H54 (cell line): ENCODE measurements at regions not wholly inside any gene's neighbourhood (a gene's known extent, or its start where the extent isn't known, plus 50 kb on each side); places are given as distances from the start of the nearest gene placed in this dataset.
"Not testable (repeated sequence)": the region's sequence is repeated elsewhere in the genome, so short reads cannot be mapped to it uniquely, and the experiment has no call there.

ENCODE experiments used
- DNase-seq: peaks from one replicate; pipeline ENCODE4 v3.0.0; 2011; ENCODE audit warnings: low spot score, mixed read lengths; ENCODE audit not compliant: insufficient read length
- FAIRE-seq: peaks from 3 replicates; lab custom pipeline; 2011; peaks lifted over from hg19 to GRCh38; lab: Jason Lieb, UNC
- POLR2A ChIP-seq: IDR thresholded peaks from 2 replicates; pipeline ENCODE4 v1.6.1; 2011; ENCODE audit warnings: low read depth, mild to moderate bottlenecking, low read length

- FAIRE-seq (no peak), DNase-seq (no peak)
- no peak for TF ChIP-seq POLR2A
Observed at GRCh38 chr3:153897025-153897723, 224.0 kb upstream of the ARHGEF26 start.

- FAIRE-seq: no peak
- no peak for TF ChIP-seq POLR2A
- DNase-seq: no peak
Observed at GRCh38 chr3:153897842-153898241, 223.3 kb upstream of the ARHGEF26 start.

GRCh38 chr3:153901152-153901551 is 220.0 kb upstream of the ARHGEF26 start:
- FAIRE-seq (peak; percentile 66), DNase-seq (no peak)
- no peak for TF ChIP-seq POLR2A

GRCh38 chr3:153901991-153902390 is 219.2 kb upstream of the ARHGEF26 start:
- no peak for DNase-seq
- no peak for TF ChIP-seq POLR2A
- FAIRE-seq: no peak

GRCh38 chr3:153903430-153903829 is 217.8 kb upstream of the ARHGEF26 start:
- no peak for DNase-seq
- no peak for FAIRE-seq
- no peak for TF ChIP-seq POLR2A

GRCh38 chr3:153906366-153906765 is 214.8 kb upstream of the ARHGEF26 start:
- FAIRE-seq (no peak), DNase-seq (no peak)
- TF ChIP-seq POLR2A: no peak

- DNase-seq: no peak
- no peak for FAIRE-seq
Observed at GRCh38 chr3:153910387-153910786, 210.8 kb upstream of the ARHGEF26 start.

GRCh38 chr3:153911116-153911515 is 210.1 kb upstream of the ARHGEF26 start:
- DNase-seq (no peak), FAIRE-seq (no peak)
- no peak for TF ChIP-seq POLR2A

More at GRCh38 chr3:153910387-153910786, 210.8 kb upstream of the ARHGEF26 start:
- TF ChIP-seq POLR2A: no peak

- FAIRE-seq: no peak
- TF ChIP-seq POLR2A: no peak
- no peak for DNase-seq
Observed at GRCh38 chr3:153919773-153920172, 201.4 kb upstream of the ARHGEF26 start.

- DNase-seq (no peak), FAIRE-seq (no peak)
- no peak for TF ChIP-seq POLR2A
Observed at GRCh38 chr3:153921826-153922225, 199.4 kb upstream of the ARHGEF26 start.

- DNase-seq (no peak), FAIRE-seq (no peak)
- TF ChIP-seq POLR2A: no peak
Observed at GRCh38 chr3:153925841-153926514, 195.2 kb upstream of the ARHGEF26 start.

- DNase-seq (peak; percentile 14), FAIRE-seq (peak; percentile 48)
- TF ChIP-seq POLR2A: no peak
Observed at GRCh38 chr3:153927107-153927506, 194.1 kb upstream of the ARHGEF26 start.

- no peak for FAIRE-seq
- TF ChIP-seq POLR2A: no peak
Observed at GRCh38 chr3:153928851-153929250, 192.3 kb upstream of the ARHGEF26 start.

GRCh38 chr3:153933481-153933880 is 187.7 kb upstream of the ARHGEF26 start:
- not testable (repeated sequence) for DNase-seq, FAIRE-seq

More at GRCh38 chr3:153928851-153929250, 192.3 kb upstream of the ARHGEF26 start:
- DNase-seq: no peak

GRCh38 chr3:153944084-153944483 is 177.1 kb upstream of the ARHGEF26 start:
- DNase-seq (no peak), FAIRE-seq (no peak)
- TF ChIP-seq POLR2A: no peak
